ENCODE measurements at regions not wholly inside any gene's neighbourhood (a gene's known extent, or its start where the extent isn't known, plus 50 kb on each side); places are given as distances from the start of the nearest gene placed in this dataset.

DNA sequence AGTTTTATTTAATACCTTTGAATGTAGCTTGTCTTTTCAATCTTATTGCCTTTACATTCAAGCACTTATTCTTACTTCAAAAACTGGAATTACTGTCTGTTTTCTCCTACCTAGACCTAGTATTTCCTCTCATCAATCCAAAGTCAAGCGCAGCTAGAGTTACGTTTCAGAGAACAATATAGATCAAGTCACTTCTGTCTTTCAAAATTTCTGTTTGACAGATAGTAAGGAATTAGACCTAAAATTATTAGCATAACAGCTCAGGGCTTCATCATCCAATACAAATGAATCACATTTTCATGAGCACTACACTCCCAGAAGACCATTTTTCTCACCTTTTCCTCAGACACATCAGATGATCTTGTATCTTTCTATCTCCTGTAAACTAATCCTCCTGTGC, 170.6 kb downstream of the CCDC59 start:
- TF ChIP-seq, protein P1, sequence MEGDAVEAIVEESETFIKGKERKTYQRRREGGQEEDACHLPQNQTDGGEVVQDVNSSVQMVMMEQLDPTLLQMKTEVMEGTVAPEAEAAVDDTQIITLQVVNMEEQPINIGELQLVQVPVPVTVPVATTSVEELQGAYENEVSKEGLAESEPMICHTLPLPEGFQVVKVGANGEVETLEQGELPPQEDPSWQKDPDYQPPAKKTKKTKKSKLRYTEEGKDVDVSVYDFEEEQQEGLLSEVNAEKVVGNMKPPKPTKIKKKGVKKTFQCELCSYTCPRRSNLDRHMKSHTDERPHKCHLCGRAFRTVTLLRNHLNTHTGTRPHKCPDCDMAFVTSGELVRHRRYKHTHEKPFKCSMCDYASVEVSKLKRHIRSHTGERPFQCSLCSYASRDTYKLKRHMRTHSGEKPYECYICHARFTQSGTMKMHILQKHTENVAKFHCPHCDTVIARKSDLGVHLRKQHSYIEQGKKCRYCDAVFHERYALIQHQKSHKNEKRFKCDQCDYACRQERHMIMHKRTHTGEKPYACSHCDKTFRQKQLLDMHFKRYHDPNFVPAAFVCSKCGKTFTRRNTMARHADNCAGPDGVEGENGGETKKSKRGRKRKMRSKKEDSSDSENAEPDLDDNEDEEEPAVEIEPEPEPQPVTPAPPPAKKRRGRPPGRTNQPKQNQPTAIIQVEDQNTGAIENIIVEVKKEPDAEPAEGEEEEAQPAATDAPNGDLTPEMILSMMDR (IDR thresholded peaks at IDR 0.05): no peak
- no peak for TF ChIP-seq TCF7L2 (IDR thresholded peaks at IDR 0.05; ENCODE audit: low read depth, low read length)
- TF ChIP-seq SIN3A (IDR thresholded peaks at IDR 0.05; ENCODE audit: borderline replicate concordance, insufficient read depth, low read depth, low read length): no peak
- no peak for TF ChIP-seq POLR2AphosphoS5 (IDR thresholded peaks at IDR 0.05; ENCODE audit: low read depth, low read length)
- TF ChIP-seq, protein P2, sequence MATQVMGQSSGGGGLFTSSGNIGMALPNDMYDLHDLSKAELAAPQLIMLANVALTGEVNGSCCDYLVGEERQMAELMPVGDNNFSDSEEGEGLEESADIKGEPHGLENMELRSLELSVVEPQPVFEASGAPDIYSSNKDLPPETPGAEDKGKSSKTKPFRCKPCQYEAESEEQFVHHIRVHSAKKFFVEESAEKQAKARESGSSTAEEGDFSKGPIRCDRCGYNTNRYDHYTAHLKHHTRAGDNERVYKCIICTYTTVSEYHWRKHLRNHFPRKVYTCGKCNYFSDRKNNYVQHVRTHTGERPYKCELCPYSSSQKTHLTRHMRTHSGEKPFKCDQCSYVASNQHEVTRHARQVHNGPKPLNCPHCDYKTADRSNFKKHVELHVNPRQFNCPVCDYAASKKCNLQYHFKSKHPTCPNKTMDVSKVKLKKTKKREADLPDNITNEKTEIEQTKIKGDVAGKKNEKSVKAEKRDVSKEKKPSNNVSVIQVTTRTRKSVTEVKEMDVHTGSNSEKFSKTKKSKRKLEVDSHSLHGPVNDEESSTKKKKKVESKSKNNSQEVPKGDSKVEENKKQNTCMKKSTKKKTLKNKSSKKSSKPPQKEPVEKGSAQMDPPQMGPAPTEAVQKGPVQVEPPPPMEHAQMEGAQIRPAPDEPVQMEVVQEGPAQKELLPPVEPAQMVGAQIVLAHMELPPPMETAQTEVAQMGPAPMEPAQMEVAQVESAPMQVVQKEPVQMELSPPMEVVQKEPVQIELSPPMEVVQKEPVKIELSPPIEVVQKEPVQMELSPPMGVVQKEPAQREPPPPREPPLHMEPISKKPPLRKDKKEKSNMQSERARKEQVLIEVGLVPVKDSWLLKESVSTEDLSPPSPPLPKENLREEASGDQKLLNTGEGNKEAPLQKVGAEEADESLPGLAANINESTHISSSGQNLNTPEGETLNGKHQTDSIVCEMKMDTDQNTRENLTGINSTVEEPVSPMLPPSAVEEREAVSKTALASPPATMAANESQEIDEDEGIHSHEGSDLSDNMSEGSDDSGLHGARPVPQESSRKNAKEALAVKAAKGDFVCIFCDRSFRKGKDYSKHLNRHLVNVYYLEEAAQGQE (IDR thresholded peaks at IDR 0.05; ENCODE audit: insufficient read depth in 1 of 2, low read depth in 2 of 2, low read length in 1 of 2): no peak
